Right ventricle myocardium superior (tissue), 1 donor: ENCODE measurements at regions not wholly inside any gene's neighbourhood (a gene's known extent, or its start where the extent isn't known, plus 50 kb on each side); places are given as distances from the start of the nearest gene placed in this dataset.
"Not testable (repeated sequence)": the region's sequence is repeated elsewhere in the genome, so short reads cannot be mapped to it uniquely, and the experiment has no call there.

Source experiments
- ATAC-seq: fragments of 200-7000 bp; cut with Tn5 transposase; one replicate; pipeline ENCODE4 v1.9.1; 2020; ENCODE audit warnings: mild to moderate bottlenecking; ENCODE audit not compliant: poor library complexity
- DNase-seq: peaks from one replicate; pipeline ENCODE4 v3.0.0-alpha.2; 2020
- intact Hi-C: fragments of 100-400 bp; cut with DNase I; formaldehyde crosslinking; loops from one replicate; pipeline ENCODE4 v1.11.2; 2022
- donor health status: DM: no; HTN: yes; CAD: no; lungs with severe emphysema.

DNA sequence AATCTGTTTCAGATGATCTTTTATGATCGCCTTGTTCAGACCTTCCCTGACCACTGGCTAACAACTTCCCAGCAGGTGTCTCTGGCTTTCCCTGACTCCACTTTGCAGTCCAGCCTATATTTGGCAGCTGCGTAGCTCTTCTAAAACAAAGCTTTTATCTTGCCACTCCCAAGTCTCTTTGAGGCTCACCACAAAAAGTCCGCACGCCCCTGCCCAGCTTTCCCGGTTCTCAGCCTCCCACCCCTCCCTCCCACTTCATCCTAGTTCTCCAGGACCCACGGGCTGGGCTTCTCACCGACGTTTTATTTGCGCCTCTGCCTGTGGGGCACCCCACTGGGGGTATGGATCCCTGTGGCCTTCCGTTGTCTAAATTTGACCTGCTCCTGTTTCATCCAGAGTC, 58.9 kb upstream of the USP6NL start:
- DNase-seq (no peak), ATAC-seq (no peak)
- intact Hi-C loops: no loop called here

DNA sequence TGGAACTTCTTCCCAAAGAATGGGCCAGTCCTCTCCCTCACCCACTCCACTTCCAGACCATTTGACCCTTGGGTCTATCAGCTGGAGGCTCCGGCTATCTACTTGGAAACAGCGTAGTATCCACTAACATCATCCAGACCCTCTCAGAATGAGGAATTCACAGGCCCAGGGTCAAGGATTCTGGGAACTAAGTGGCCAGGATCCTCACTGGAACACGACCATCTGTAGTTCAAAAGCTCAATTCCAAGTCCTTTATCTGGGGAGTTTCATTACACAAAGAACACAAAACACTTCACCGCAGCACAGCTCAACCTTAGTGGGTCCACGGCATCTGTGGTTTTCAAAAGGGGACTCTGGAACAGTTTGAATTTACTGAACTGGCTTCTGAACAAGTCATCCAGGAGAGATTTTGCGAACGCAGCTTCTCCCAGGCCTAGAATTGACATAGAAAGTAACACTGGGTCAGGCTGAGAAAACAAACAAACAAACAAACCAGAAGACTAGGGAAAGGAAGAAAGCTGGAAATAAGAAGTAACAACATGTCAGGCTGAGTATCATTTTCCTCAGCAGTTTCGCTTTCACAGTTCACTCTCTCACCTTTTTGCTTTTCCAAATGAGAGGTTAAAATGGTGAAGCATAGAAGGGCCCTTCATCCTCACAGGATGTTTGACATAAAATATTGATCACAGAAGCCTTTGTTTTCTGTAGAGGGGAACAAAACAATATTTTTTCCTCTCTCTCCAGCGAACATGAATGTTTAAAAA, 57.6 kb upstream of the USP6NL start:
- intact Hi-C loops: no loop called here
- DNase-seq: no peak
- no peak for ATAC-seq

DNA sequence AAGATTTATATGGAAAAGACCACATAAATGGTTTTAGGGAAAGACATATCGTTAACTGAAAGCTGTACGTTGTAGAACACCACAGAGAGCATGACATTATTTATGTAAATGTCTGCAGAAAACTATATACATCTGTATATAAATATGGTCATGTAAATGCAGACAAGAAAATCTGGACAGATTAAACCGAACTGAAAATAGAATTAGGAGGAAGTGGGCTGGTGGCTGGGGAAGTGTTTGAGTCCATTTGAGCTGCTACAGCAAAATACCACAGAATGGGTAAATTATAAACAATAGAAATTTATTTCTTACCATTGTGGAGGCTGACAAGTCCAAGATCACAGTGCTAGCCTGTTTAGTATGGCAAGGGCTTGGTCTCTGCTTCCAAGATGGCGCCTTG, 56.3 kb upstream of the USP6NL start:
- no peak for ATAC-seq
- intact Hi-C loops: no loop called here
- DNase-seq: no peak

DNA sequence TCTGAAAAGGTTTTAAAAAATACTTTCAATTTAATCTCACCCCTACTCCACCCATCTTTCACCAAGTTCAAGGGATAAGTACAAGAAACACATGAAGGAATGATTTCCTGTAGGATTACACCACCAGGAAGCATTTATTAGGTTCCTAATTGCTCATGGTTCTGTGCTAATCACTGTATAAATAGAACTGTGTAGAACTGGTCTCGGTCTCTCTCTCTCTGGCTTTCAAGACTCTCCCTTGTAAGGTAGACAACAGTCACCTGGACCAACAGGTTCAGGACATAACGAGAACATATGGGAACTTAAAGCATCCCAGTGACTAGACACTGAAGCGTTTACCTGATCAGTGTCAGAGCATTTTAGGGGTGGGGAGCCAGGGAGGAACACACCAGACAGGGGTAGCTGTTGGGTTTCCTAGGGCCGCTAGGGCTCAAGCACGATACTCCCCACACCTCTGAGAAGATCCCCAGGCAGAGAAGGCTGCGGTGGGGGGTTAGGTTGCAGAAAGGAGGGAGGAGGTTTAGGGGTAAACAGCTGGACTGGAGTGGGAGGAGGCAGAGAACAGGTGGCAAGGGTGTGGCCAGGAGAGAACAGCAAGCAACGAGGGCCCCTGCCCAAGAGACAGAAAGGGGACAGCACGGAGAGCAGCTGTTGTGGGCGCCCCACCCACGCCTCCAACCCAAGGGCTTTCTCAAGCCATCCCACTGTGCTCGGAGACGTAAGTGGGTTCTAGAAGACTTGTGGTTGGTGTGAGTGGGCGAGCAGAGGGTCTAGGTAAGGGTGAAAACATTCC, 52.5 kb upstream of the USP6NL start:
- intact Hi-C loops: no loop called here
- DNase-seq (no peak), ATAC-seq (no peak)

DNA sequence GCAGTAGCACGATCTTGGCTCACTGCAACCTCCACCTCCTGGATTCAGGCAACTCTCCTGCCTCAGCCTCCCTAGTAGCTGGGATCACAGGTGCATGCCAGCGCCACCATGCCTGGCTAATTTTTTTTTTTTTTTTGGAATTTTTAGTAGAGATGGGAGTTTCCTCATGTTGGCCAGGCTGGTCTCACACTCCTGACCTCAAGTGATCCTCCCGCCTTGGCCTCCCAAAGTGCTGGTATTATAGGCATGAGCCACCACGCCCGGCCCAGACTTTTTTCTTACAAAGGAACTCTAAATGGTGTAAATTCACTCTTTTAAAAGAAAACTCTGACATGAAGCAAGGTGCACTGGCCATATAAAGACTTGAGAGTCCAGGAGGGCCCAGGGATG, 51.7 kb upstream of the USP6NL start:
- intact Hi-C loops, ATAC-seq, DNase-seq: not testable (repeated sequence)

DNA sequence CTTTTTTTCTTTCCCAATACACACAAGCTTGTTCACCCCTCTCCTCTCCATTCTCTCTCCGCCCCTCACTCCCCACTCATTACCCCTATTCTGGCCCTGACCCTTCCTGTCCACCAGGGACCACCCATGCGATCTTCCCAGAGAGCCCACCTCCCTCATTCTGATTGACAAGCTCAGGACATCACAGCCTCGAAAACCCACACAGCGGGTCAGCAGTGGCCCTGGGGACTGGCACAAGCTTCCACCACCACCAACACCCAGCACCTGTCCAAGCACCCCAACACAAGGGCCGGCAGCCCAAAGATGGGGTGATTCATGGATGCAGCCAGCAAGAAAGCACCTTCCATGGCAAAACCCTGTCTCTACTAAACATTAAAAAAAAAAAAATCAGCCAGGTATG, 50.0 kb upstream of the USP6NL start:
- DNase-seq (no peak), ATAC-seq (no peak)
- intact Hi-C loops: no loop called here
